RCC 7860 (cell line): ENCODE measurements at regions not wholly inside any gene's neighbourhood (a gene's known extent, or its start where the extent isn't known, plus 50 kb on each side); places are given as distances from the start of the nearest gene placed in this dataset.

Experiments used
- DNase-seq: peaks from one replicate; pipeline ENCODE4 v3.0.0-alpha.2; 2015; ENCODE audit warnings: low spot score
- FAIRE-seq: peaks from 2 replicates; lab custom pipeline; 2012; peaks lifted over from hg19 to GRCh38; lab: Jason Lieb, UNC

- DNase-seq: no peak
- no peak for FAIRE-seq
These were observed 153.5 kb downstream of the MN1 start for GRCh38 chr22:27648074-27648473.

GRCh38 chr22:27648853-27649252 lies 152.7 kb downstream of the MN1 start:
- no peak for DNase-seq
- no peak for FAIRE-seq

GRCh38 chr22:27650572-27650971 lies 151.0 kb downstream of the MN1 start:
- FAIRE-seq: no peak
- DNase-seq: no peak

- DNase-seq (no peak), FAIRE-seq (no peak)
These were observed 150.6 kb downstream of the MN1 start for GRCh38 chr22:27650985-27651384.

- FAIRE-seq (no peak), DNase-seq (no peak)
These were observed 150.1 kb downstream of the MN1 start for GRCh38 chr22:27651486-27651885.

GRCh38 chr22:27654546-27655445 lies 146.8 kb downstream of the MN1 start:
- FAIRE-seq (no peak), DNase-seq (no peak)

- FAIRE-seq: no peak
These were observed 145.9 kb downstream of the MN1 start for GRCh38 chr22:27655582-27656185.

GRCh38 chr22:27656970-27657369 lies 144.6 kb downstream of the MN1 start:
- no peak for DNase-seq
- FAIRE-seq: no peak

More at GRCh38 chr22:27655582-27656185, 145.9 kb downstream of the MN1 start:
- DNase-seq: no peak

- DNase-seq (no peak), FAIRE-seq (no peak)
These were observed 141.2 kb downstream of the MN1 start for GRCh38 chr22:27660306-27660705.

GRCh38 chr22:27662359-27663301 lies 138.9 kb downstream of the MN1 start:
- no peak for DNase-seq
- no peak for FAIRE-seq

GRCh38 chr22:27663812-27664211 lies 137.7 kb downstream of the MN1 start:
- DNase-seq (no peak), FAIRE-seq (no peak)

GRCh38 chr22:27666272-27666997 lies 135.1 kb downstream of the MN1 start:
- DNase-seq (no peak), FAIRE-seq (no peak)

GRCh38 chr22:27667121-27667843 lies 134.3 kb downstream of the MN1 start:
- peak; percentile 61 for DNase-seq
- FAIRE-seq: no peak

- FAIRE-seq (no peak), DNase-seq (peak; percentile 83)
These were observed 132.4 kb downstream of the MN1 start for GRCh38 chr22:27668828-27669797.

GRCh38 chr22:27669798-27670599 lies 131.6 kb downstream of the MN1 start:
- no peak for FAIRE-seq
- DNase-seq: no peak

- DNase-seq (no peak), FAIRE-seq (no peak)
These were observed 130.7 kb downstream of the MN1 start for GRCh38 chr22:27670701-27671412.

GRCh38 chr22:27671413-27671935 lies 130.1 kb downstream of the MN1 start:
- no peak for DNase-seq
- no peak for FAIRE-seq
